GM21619 (cell line): ENCODE measurements at regions not wholly inside any gene's neighbourhood (a gene's known extent, or its start where the extent isn't known, plus 50 kb on each side); places are given as distances from the start of the nearest gene placed in this dataset.
"Not testable (repeated sequence)": the region's sequence is repeated elsewhere in the genome, so short reads cannot be mapped to it uniquely, and the experiment has no call there.

Experiments
- ATAC-seq: cut with Tn5 transposase; IDR thresholded peaks from one replicate; pipeline ENCODE4 v1.9.1; 2021; ENCODE audit not compliant: unreplicated experiment

GRCh38 chr3:159748425-159748824 lies 240.2 kb upstream of the IL12A start:
- ATAC-seq, result no peak

- ATAC-seq, result no peak
Observed at GRCh38 chr3:159749406-159749805, 239.2 kb upstream of the IL12A start.

GRCh38 chr3:159751146-159751545 lies 237.5 kb upstream of the IL12A start:
- no peak for ATAC-seq

- no peak for ATAC-seq
Observed at GRCh38 chr3:159751752-159752151, 236.9 kb upstream of the IL12A start.

- ATAC-seq, result not testable (repeated sequence)
Observed at GRCh38 chr3:159756279-159757207, 232.1 kb upstream of the IL12A start.

- no peak for ATAC-seq
Observed at GRCh38 chr3:159757341-159758060, 231.1 kb upstream of the IL12A start.

GRCh38 chr3:159760046-159760445 lies 228.6 kb upstream of the IL12A start:
- ATAC-seq, result no peak

- ATAC-seq, result no peak
Observed at GRCh38 chr3:159761369-159761768, 227.3 kb upstream of the IL12A start.

- ATAC-seq, result no peak
Observed at GRCh38 chr3:159761848-159762635, 226.6 kb upstream of the IL12A start.

- peak; percentile 26 for ATAC-seq
Observed at GRCh38 chr3:159763011-159763601, 225.5 kb upstream of the IL12A start.

- peak; percentile 55 for ATAC-seq
Observed at GRCh38 chr3:159763602-159764489, 224.8 kb upstream of the IL12A start.

GRCh38 chr3:159764490-159765029 lies 224.1 kb upstream of the IL12A start:
- no peak for ATAC-seq

- ATAC-seq, result no peak
Observed at GRCh38 chr3:159765030-159765859, 223.4 kb upstream of the IL12A start.

GRCh38 chr3:159765860-159766294 lies 222.8 kb upstream of the IL12A start:
- ATAC-seq, result no peak

GRCh38 chr3:159766563-159767185 lies 222.0 kb upstream of the IL12A start:
- no peak for ATAC-seq

- ATAC-seq, result no peak
Observed at GRCh38 chr3:159770998-159771397, 217.6 kb upstream of the IL12A start.

- ATAC-seq, result no peak
Observed at GRCh38 chr3:159771865-159772611, 216.6 kb upstream of the IL12A start.

- ATAC-seq, result no peak
Observed at GRCh38 chr3:159773706-159774105, 214.9 kb upstream of the IL12A start.
